ENCODE measurements at regions not wholly inside any gene's neighbourhood (a gene's known extent, or its start where the extent isn't known, plus 50 kb on each side); places are given as distances from the start of the nearest gene placed in this dataset.

DNA sequence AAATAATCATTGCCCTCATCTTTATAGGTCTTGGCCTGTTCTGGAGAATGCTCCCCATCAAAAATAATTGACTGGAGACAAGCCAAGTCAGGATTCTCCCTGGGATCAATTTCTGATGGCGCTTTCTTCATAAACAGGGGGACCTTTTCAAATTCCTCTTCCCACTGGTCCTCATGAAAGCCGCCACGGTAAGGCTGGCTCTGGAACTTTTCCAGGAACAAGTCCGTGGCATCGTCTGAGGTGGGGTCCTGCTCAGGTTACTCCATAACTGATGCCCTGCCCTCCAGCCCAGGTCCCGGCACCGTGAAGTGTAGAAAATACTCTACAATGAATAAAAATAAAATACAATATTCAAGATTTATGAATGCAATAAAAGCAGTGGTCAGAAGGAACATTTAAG is 79.4 kb upstream of the IGFBP3 start:
- Histone ChIP-seq H3K27me3 (no peaks in the 10 kb centered on the region), H3K27ac (no peak overlapping the region), H3K9me3 (replicated peaks in 1 of 3) (peaks cover 0 to 11% (median 0%) of the 10 kb centered on the region in 3 donors), H3K4me3 (no peak overlapping the region), H3K36me3 (replicated peaks in 1 of 2) (no peaks in the 10 kb centered on the region), H3K4me1 (replicated peaks in 1 of 2) (no peaks in the 10 kb centered on the region)
- TF ChIP-seq, protein P1, sequence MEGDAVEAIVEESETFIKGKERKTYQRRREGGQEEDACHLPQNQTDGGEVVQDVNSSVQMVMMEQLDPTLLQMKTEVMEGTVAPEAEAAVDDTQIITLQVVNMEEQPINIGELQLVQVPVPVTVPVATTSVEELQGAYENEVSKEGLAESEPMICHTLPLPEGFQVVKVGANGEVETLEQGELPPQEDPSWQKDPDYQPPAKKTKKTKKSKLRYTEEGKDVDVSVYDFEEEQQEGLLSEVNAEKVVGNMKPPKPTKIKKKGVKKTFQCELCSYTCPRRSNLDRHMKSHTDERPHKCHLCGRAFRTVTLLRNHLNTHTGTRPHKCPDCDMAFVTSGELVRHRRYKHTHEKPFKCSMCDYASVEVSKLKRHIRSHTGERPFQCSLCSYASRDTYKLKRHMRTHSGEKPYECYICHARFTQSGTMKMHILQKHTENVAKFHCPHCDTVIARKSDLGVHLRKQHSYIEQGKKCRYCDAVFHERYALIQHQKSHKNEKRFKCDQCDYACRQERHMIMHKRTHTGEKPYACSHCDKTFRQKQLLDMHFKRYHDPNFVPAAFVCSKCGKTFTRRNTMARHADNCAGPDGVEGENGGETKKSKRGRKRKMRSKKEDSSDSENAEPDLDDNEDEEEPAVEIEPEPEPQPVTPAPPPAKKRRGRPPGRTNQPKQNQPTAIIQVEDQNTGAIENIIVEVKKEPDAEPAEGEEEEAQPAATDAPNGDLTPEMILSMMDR (IDR thresholded peaks at IDR 0.05): no peak
- no peak for TF ChIP-seq POLR2A (IDR thresholded peaks at IDR 0.05)
- intact Hi-C loops (cut with DNase I): no loop called here
- DNase-seq: no peak
- 87 to 93% (median 89%) methylated on average over 7 of the region's 7 CpGs for WGBS, 4 donors

GRCh38 chr7:45999541-45999940 is 78.5 kb upstream of the IGFBP3 start:
- no peak for TF ChIP-seq POLR2A (IDR thresholded peaks at IDR 0.05)
- TF ChIP-seq, protein P1 (IDR thresholded peaks at IDR 0.05): no peak
- H3K9me3 ChIP-seq (replicated peaks in 1 of 3): peaks cover 0 to 16% (median 0%) of the 10 kb centered on the region in 3 donors
- DNase-seq: no peak
- no peaks in the 10 kb centered on the region for H3K36me3 ChIP-seq (replicated peaks in 1 of 2)
- intact Hi-C loops (cut with DNase I): no loop called here
- H3K4me1 ChIP-seq (replicated peaks in 1 of 2): no peaks in the 10 kb centered on the region
- no peak overlapping the region for H3K4me3 ChIP-seq
- no peak overlapping the region for H3K27ac ChIP-seq
- WGBS, 4 donors: 69 to 82% (median 76%) methylated on average over 1 of the region's 1 CpG
- H3K27me3 ChIP-seq: no peaks in the 10 kb centered on the region

- H3K4me3 ChIP-seq: no peak overlapping the region
- intact Hi-C loops (cut with DNase I): no loop called here
- H3K27ac ChIP-seq: no peak overlapping the region
- H3K4me1 ChIP-seq (replicated peaks in 1 of 2): no peaks in the 10 kb centered on the region
- peaks cover 0 to 16% (median 0%) of the 10 kb centered on the region in 3 donors for H3K9me3 ChIP-seq (replicated peaks in 1 of 3)
- DNase-seq: no peak
- 78 to 83% (median 83%) methylated on average over 1 of the region's 1 CpG for WGBS, 4 donors
- TF ChIP-seq, protein P1 (IDR thresholded peaks at IDR 0.05): no peak
- TF ChIP-seq POLR2A (IDR thresholded peaks at IDR 0.05): no peak
- no peaks in the 10 kb centered on the region for H3K36me3 ChIP-seq (replicated peaks in 1 of 2)
- no peaks in the 10 kb centered on the region for H3K27me3 ChIP-seq
Observed at GRCh38 chr7:45998506-45998905, 77.4 kb upstream of the IGFBP3 start.

GRCh38 chr7:45993621-45994020 is 72.5 kb upstream of the IGFBP3 start:
- Histone ChIP-seq H3K4me3 (no peak overlapping the region), H3K27me3 (no peaks in the 10 kb centered on the region), H3K36me3 (replicated peaks in 1 of 2) (no peaks in the 10 kb centered on the region), H3K27ac (no peak overlapping the region), H3K9me3 (replicated peaks in 1 of 3) (peaks cover 0 to 16% (median 0%) of the 10 kb centered on the region in 3 donors), H3K4me1 (replicated peaks in 1 of 2) (no peaks in the 10 kb centered on the region)
- no peak for TF ChIP-seq POLR2A (IDR thresholded peaks at IDR 0.05)
- intact Hi-C loops (cut with DNase I): no loop called here
- no peak for DNase-seq

GRCh38 chr7:45992826-45993225 is 71.8 kb upstream of the IGFBP3 start:
- H3K9me3 ChIP-seq (replicated peaks in 1 of 3): peaks cover 0 to 16% (median 0%) of the 10 kb centered on the region in 3 donors
- no peak for DNase-seq
- H3K4me3 ChIP-seq: no peak overlapping the region
- TF ChIP-seq POLR2A (IDR thresholded peaks at IDR 0.05): no peak
- TF ChIP-seq, protein P1 (IDR thresholded peaks at IDR 0.05): no peak
- intact Hi-C loops (cut with DNase I): no loop called here
- no peak overlapping the region for H3K27ac ChIP-seq
- no peaks in the 10 kb centered on the region for H3K27me3 ChIP-seq
- H3K4me1 ChIP-seq (replicated peaks in 1 of 2): no peaks in the 10 kb centered on the region
- H3K36me3 ChIP-seq (replicated peaks in 1 of 2): no peaks in the 10 kb centered on the region
- WGBS, 4 donors: 51 to 58% (median 56%) methylated on average over 4 of the region's 4 CpGs

All from adrenal gland (tissue), 9 donors.